ENCODE measurements at regions not wholly inside any gene's neighbourhood (a gene's known extent, or its start where the extent isn't known, plus 50 kb on each side); places are given as distances from the start of the nearest gene placed in this dataset.

DNA sequence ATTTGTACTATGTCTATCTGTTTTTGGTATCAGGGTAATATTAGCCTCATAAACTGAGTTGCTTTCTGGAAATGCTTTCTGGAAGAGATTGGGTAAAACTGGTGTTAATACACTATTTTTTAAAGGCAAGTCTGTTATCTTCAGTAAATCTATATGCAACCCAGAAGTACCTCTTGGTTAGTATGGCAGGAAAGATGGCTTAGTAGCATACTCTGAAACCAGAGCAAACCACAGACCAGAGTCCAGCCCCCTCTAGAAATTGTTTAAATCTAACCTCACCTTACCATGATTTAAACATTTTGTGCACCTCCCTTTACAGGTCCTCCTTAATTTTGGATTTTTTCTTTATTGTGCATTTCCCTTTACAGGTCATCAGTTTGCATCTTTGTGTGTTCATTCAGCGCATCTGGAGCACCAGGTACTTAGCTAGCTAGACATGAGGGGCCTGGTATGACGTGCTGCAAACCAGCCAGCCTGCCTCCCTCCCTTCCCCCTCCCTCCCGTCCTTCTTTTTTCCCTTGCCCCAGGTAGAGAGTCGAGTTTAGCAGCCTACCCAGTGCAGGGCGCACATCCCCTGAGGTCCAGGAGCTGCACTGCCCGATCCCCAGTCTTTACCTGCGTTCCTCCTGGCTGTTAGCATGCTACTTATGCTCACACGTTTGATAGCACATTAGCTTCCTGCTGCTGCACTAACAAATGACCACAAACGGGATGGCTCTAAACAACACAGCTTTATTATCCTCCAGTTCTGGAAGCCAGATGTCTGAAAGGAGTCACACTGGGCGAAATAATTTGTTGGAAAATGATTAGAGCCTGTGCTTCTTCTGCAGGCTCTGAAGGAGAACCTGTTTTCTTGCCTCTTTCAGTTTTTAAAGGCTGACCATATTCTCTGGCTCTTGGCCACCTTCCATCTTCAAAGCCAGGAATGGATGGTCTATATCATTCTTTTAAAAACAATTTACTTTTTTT lies 299.9 kb upstream of the HABP2 start:
- H3K9me3 Mint-ChIP-seq: no peaks in the 10 kb centered on the region
- H3K36me3 Mint-ChIP-seq (ENCODE audit: low read depth): no peaks in the 10 kb centered on the region
- DNase-seq (no peak), ATAC-seq (no peak)
- intact Hi-C loops (cut with micrococcal nuclease): no loop called here
- no peaks in the 10 kb centered on the region for H3K27me3 Mint-ChIP-seq
- TF ChIP-seq, protein P1, sequence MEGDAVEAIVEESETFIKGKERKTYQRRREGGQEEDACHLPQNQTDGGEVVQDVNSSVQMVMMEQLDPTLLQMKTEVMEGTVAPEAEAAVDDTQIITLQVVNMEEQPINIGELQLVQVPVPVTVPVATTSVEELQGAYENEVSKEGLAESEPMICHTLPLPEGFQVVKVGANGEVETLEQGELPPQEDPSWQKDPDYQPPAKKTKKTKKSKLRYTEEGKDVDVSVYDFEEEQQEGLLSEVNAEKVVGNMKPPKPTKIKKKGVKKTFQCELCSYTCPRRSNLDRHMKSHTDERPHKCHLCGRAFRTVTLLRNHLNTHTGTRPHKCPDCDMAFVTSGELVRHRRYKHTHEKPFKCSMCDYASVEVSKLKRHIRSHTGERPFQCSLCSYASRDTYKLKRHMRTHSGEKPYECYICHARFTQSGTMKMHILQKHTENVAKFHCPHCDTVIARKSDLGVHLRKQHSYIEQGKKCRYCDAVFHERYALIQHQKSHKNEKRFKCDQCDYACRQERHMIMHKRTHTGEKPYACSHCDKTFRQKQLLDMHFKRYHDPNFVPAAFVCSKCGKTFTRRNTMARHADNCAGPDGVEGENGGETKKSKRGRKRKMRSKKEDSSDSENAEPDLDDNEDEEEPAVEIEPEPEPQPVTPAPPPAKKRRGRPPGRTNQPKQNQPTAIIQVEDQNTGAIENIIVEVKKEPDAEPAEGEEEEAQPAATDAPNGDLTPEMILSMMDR (IDR thresholded peaks at IDR 0.05): no peak
- POLR2A ChIA-PET: no interaction called here
- no peak overlapping the region for H3K4me3 Mint-ChIP-seq
- H3K4me1 Mint-ChIP-seq (ENCODE audit: low read depth): no peaks in the 10 kb centered on the region
- no peak overlapping the region for H3K27ac Mint-ChIP-seq
- CTCF ChIA-PET: no interaction called here

DNA sequence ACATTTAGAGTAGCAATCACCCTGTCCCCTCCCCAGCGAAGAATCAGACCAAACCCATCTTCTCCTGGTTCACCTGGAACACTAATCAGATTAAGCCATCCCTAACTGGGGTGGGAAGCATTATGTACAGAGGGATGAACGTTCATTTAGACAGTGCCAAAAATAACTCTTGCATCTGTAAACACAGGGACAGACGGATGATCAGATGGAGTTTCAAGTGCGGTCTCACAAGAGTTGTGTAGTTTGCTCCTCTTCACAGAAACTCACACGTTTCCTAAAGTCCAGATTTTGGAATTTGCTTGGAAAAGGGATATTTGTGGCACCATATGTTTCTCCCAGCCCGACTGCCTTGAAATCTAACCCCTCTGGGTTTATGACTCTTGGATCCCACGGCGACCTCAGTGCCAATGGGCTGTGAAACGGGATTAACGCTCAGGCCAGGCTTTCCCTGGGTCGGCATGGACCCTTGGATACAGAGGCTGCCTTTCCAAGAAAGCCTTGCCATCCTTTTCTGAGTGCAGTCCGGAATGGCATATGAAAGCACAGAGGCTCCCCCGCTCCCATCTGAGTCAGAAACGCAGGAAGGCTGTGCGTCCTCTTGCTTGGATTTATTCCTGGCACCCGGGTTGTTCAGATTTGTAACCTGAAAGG lies 293.2 kb upstream of the HABP2 start:
- Mint-ChIP-seq H3K9me3 (no peaks in the 10 kb centered on the region), H3K27ac (no peak overlapping the region), H3K4me1 (ENCODE audit: low read depth) (no peaks in the 10 kb centered on the region), H3K4me3 (no peak overlapping the region), H3K27me3 (peaks cover 20% of the 10 kb centered on the region), H3K36me3 (ENCODE audit: low read depth) (no peaks in the 10 kb centered on the region)
- DNase-seq (no peak), ATAC-seq (no peak)
- CTCF ChIA-PET: no interaction called here
- POLR2A ChIA-PET: no interaction called here
- intact Hi-C loops (cut with micrococcal nuclease): no loop called here
- TF ChIP-seq, protein P1 (IDR thresholded peaks at IDR 0.05): no peak

DNA sequence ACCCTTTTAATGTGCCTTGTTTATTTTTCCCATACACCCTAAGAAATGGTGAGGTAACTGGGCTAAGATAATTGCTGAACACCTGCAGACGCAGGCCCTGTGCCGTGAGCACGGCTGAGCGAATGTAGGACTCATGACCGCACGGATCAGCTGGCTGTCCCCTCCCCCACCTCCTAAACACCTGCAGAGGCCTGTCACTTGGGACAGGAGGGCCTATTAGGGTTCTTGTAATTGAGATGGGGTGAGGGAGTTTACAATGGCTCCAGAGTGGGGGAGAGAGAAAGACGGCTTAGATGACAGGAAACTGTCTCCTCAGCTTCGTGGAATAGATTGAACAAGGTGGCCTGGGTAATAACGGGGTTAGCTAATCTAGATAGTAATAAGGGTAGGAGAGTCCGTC lies 291.7 kb upstream of the HABP2 start:
- H3K9me3 Mint-ChIP-seq: no peaks in the 10 kb centered on the region
- ChIA-PET CTCF (no interaction called here), POLR2A (no interaction called here)
- no peaks in the 10 kb centered on the region for H3K4me1 Mint-ChIP-seq (ENCODE audit: low read depth)
- TF ChIP-seq, protein P1 (IDR thresholded peaks at IDR 0.05): no peak
- no peak overlapping the region for H3K4me3 Mint-ChIP-seq
- H3K27ac Mint-ChIP-seq: no peak overlapping the region
- ATAC-seq: no peak
- intact Hi-C loops (cut with micrococcal nuclease): no loop called here
- H3K27me3 Mint-ChIP-seq: peaks cover 20% of the 10 kb centered on the region
- no peak for DNase-seq
- H3K36me3 Mint-ChIP-seq (ENCODE audit: low read depth): no peaks in the 10 kb centered on the region

DNA sequence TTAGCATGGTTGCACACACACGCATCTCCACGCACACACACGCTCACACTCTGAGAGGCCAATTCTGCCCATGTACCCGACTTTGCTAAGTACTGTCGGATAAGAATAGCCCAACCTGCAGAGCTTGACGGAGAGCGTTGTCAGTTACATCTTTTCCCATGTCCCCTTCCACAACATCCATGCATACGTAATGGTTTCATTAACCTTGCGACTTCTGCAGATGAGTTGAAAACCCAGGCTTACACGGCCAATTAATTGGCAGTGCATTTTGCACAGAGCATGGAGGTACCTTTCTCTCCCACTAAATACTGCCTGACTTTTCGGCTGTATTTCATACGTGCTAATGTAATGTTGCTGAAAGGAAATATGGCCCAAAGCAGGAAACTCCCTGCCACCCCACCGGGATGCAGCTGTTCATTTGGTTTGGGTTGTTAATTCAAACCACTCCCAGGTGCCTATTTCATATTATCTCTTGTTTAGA lies 291.2 kb upstream of the HABP2 start:
- TF ChIP-seq, protein P1 (IDR thresholded peaks at IDR 0.05): no peak
- no peak overlapping the region for H3K27ac Mint-ChIP-seq
- H3K36me3 Mint-ChIP-seq (ENCODE audit: low read depth): no peaks in the 10 kb centered on the region
- ChIA-PET POLR2A (no interaction called here), CTCF (no interaction called here)
- ATAC-seq: no peak
- no peak overlapping the region for H3K4me3 Mint-ChIP-seq
- no peaks in the 10 kb centered on the region for H3K4me1 Mint-ChIP-seq (ENCODE audit: low read depth)
- H3K27me3 Mint-ChIP-seq: peaks cover 20% of the 10 kb centered on the region
- H3K9me3 Mint-ChIP-seq: no peaks in the 10 kb centered on the region
- no peak for DNase-seq
- intact Hi-C loops (cut with micrococcal nuclease): no loop called here

DNA sequence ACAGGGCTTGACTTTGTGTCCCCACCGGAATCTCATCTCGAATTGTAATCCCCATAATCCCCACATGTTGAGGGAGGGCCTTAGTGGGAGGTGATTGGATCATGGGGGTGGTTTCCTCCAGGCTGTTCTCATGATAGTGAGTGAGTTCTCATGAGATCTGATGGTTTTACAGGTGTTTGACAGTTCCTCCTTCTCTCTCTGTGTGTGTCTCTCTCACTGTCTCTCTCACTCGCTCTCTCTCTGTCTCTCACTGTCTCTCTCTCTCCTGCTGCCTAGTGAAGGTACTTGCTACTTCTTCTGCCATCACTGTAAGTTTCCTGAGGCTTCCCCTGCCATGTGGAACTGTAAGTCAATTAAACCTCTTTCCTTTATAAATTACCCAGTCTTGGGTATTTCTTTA lies 289.8 kb upstream of the HABP2 start:
- no peak overlapping the region for H3K4me3 Mint-ChIP-seq
- ATAC-seq: no peak
- H3K4me1 Mint-ChIP-seq (ENCODE audit: low read depth): no peaks in the 10 kb centered on the region
- DNase-seq: no peak
- ChIA-PET POLR2A (no interaction called here), CTCF (no interaction called here)
- TF ChIP-seq, protein P1 (IDR thresholded peaks at IDR 0.05): no peak
- no peaks in the 10 kb centered on the region for H3K9me3 Mint-ChIP-seq
- H3K27me3 Mint-ChIP-seq: peaks cover 20% of the 10 kb centered on the region
- H3K27ac Mint-ChIP-seq: no peak overlapping the region
- H3K36me3 Mint-ChIP-seq (ENCODE audit: low read depth): no peaks in the 10 kb centered on the region
- intact Hi-C loops (cut with micrococcal nuclease): no loop called here

All from activated CD8-positive, alpha-beta T cell treated with anti-CD3 and anti-CD28 coated beads for 36 hours (primary cell).